Skeletal muscle tissue (tissue), 3 donors: ENCODE measurements at regions not wholly inside any gene's neighbourhood (a gene's known extent, or its start where the extent isn't known, plus 50 kb on each side); places are given as distances from the start of the nearest gene placed in this dataset.
"Not testable (repeated sequence)": the region's sequence is repeated elsewhere in the genome, so short reads cannot be mapped to it uniquely, and the experiment has no call there.

ENCODE experiments used
- H3K27ac ChIP-seq: one replicate; pipeline ENCODE4 v1.7.0; 2013; ENCODE audit warnings: mild to moderate bottlenecking, low read depth, low read length, inconsistent platforms
- H3K27me3 ChIP-seq, 3 donors: one replicate each; pipeline ENCODE4 v1.7.0; 2013; ENCODE audit warnings: low read length in 3 of 3; ENCODE audit not compliant: control insufficient read depth in 3 of 3, insufficient read depth in 3 of 3
- H3K36me3 ChIP-seq, 3 donors: one replicate each; pipeline ENCODE4 v1.7.0; 2013; ENCODE audit warnings: low read length in 3 of 3; ENCODE audit not compliant: control insufficient read depth in 3 of 3, insufficient read depth in 3 of 3
- H3K4me1 ChIP-seq, 3 donors: one replicate each; pipeline ENCODE4 v1.7.0; 2013; ENCODE audit warnings: low read length in 3 of 3, mild to moderate bottlenecking in 3 of 3; ENCODE audit not compliant: control insufficient read depth in 3 of 3, insufficient read depth in 3 of 3
- H3K4me3 ChIP-seq, 3 donors: one replicate each; pipeline ENCODE4 v1.7.0; 2013; ENCODE audit warnings: low read length in 3 of 3
- H3K9ac ChIP-seq, 3 donors: one replicate each; pipeline ENCODE4 v1.7.0; 2013; ENCODE audit warnings: low read length in 3 of 3, mild to moderate bottlenecking in 3 of 3, moderate library complexity in 2 of 3, low read depth in 1 of 3
- H3K9me3 ChIP-seq, 3 donors: one replicate each; pipeline ENCODE4 v1.7.0; 2013; ENCODE audit warnings: low read length in 3 of 3; ENCODE audit not compliant: control insufficient read depth in 3 of 3
- donor health status: Osteomylitis.

DNA sequence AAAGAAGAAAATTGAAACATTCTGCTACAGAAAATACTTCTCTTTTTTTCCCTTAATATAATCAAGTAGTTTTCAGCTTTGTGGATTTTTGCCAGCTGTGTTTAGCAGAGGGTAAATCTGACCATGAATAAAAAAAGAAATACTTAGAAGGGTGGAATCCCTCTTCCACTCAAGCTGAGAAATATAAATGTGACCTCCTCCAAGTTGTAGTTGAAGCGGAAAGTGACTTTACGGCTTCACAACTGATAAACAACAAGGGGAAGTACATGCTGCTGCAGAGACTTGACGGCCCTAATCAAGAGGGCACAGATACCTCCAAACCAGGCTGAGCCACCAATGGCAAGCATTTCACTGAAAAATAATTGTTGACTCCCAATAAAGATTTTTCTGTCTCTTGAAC lies 785.0 kb downstream of the SLITRK5 start:
- H3K4me1 ChIP-seq, result no peaks in the 10 kb centered on the region
- no peak overlapping the region for H3K4me3 ChIP-seq
- no peaks in the 10 kb centered on the region for H3K36me3 ChIP-seq
- no peak overlapping the region for H3K27ac ChIP-seq
- H3K9me3 ChIP-seq, result peaks cover 0 to 2% (median 0%) of the 10 kb centered on the region in 3 donors
- H3K27me3 ChIP-seq, result no peaks in the 10 kb centered on the region
- no peak overlapping the region for H3K9ac ChIP-seq

DNA sequence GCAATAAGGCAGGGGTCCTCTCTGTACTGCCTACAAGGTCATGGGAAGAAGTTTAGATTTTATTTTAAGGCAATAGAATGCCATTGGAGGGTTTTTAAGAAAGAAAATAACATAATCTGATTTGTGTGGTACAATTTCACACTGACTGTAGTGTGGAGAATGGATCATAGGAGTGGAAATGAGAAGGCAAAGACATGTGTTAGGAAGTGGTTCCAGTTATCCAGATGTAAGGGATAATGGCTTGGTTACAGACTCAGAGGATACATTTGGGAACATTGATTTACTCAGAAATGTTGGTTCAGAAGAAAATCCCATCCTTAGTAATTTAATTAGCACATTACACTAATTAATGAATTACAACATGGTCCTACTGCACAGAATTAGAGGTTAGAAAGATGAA lies 788.2 kb downstream of the SLITRK5 start:
- H3K27me3 ChIP-seq, result no peaks in the 10 kb centered on the region
- no peak overlapping the region for H3K27ac ChIP-seq
- no peak overlapping the region for H3K9ac ChIP-seq
- no peak overlapping the region for H3K4me3 ChIP-seq
- no peaks in the 10 kb centered on the region for H3K9me3 ChIP-seq
- H3K4me1 ChIP-seq, result no peaks in the 10 kb centered on the region
- H3K36me3 ChIP-seq, result no peaks in the 10 kb centered on the region

DNA sequence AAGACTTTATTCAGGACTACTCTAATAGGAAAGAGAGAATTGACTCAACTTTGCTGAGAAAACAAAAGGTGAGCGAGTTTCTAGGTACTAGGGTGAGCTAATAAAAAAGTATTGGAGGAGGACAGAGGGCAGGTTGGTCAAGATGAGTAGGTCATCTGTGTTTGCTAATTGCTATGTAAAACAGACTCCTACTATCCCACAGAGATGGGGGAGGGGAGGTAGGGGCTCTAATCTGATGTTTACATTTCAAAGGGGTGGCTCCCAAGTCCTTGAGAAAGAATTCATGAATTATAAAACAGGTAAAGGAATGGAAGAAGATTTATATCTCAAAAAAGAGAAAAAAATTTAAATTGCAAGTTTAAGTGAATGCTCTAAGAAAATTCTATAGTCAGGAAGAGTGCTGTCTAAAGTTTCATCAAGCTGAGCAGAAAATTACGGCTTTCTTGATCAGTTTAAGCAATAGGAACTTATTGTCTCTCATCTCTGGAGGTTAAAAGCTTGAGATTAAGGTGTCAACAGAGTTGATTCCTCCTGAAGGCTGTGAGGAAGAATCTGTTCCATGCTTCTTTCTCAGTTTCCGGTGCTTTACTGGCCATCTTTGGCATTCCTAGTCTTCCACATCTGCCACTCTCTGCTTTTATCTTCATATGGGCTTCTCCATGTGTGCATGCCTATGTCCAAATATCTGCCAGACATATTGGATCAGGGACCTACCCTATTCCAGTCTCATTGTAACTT lies 790.3 kb downstream of the SLITRK5 start:
- no peaks in the 10 kb centered on the region for H3K9me3 ChIP-seq
- H3K4me1 ChIP-seq, result no peaks in the 10 kb centered on the region
- H3K4me3 ChIP-seq, result no peak overlapping the region
- H3K9ac ChIP-seq, result no peak overlapping the region
- H3K27ac ChIP-seq, result no peak overlapping the region
- no peaks in the 10 kb centered on the region for H3K36me3 ChIP-seq
- no peaks in the 10 kb centered on the region for H3K27me3 ChIP-seq

DNA sequence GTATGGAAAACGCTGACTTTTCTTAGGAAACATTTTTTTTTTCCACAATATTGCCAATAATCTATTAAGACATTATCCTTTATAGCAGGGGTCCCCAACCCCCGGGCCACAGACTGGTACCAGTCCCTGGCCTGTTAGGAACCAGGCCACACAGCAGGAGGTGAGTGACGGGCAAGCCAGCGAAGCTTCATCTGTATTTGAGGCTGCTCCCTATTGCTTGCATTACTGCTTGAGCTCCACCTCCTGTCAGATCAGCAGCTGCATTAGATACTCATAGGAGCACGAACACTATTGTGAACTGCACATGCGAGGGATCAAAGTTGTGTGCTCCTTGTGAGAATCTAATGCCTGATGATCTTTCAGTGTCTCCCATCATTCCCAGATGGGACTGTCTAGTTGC lies 793.7 kb downstream of the SLITRK5 start:
- Histone ChIP-seq H3K4me3 (no peak overlapping the region), H3K36me3 (no peaks in the 10 kb centered on the region), H3K27me3 (no peaks in the 10 kb centered on the region), H3K9ac (no peak overlapping the region), H3K4me1 (no peaks in the 10 kb centered on the region), H3K27ac (no peak overlapping the region), H3K9me3 (no peaks in the 10 kb centered on the region)

DNA sequence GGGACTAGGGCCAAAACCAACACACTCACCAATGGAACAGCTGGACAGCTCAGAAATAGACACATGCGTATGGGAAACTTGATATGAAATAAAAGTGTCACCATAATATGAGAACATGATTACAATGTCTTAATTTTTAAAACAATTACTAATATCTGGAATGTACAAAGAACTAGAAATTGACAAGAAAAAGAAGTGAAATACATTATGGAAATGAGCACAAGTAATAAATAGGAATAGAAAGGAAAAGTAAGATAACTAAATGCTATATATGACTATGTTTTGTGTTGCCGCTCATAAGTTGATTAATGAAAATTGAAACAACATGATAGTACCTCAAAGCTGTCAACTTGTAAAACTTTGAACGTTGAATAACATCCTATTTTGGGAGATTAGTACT lies 801.1 kb downstream of the SLITRK5 start:
- Histone ChIP-seq H3K27ac (no peak overlapping the region), H3K9ac (no peak overlapping the region), H3K36me3 (no peaks in the 10 kb centered on the region), H3K27me3 (no peaks in the 10 kb centered on the region), H3K9me3 (no peaks in the 10 kb centered on the region), H3K4me1 (no peaks in the 10 kb centered on the region), H3K4me3 (no peak overlapping the region)

DNA sequence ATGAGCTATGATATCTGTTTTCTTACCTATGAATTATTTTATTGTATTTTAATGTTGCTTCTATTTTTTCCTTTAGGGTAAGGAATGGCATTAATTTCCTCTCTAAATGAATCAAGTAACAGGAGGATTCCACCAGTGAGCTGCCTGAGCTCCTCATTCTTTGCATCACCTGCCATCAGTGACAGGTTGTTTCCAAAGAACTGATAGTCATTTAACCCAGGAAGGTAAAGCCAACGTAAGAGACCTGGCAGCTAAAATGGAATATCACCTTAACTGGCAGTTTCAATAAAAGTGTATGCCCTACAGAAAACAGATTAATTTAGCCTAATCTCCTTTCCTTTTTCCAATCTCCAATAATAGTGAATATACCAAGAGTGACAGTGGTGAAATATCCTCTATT lies 812.0 kb downstream of the SLITRK5 start:
- H3K9me3 ChIP-seq, result peaks cover 0 to 3% (median 0%) of the 10 kb centered on the region in 3 donors

DNA sequence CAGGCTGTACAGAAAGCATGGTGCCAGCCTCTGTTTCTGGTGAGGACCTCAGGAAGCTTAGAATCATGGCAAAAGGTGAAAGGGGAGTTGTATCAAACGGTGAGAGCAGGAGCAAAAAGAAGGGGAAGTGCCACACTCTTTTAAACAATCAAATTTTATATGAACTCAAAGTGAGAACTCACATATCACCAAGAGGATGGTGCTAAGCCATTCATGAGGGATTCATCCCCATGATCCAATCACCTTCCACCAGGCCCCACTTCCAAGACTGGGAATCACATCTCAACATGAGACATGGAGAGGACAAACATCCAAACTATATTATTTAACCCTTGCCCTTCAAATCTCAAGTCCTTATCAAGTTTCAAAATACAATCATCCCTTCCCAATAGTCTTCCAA lies 836.7 kb downstream of the SLITRK5 start:
- H3K9ac ChIP-seq, result no peak overlapping the region
- no peaks in the 10 kb centered on the region for H3K4me1 ChIP-seq
- no peaks in the 10 kb centered on the region for H3K36me3 ChIP-seq
- no peak overlapping the region for H3K27ac ChIP-seq
- H3K9me3 ChIP-seq, result peaks cover 0 to 8% (median 0%) of the 10 kb centered on the region in 3 donors
- no peak overlapping the region for H3K4me3 ChIP-seq
- H3K27me3 ChIP-seq, result no peaks in the 10 kb centered on the region

More for the DNA sequence above, 812.0 kb downstream of the SLITRK5 start:
- no peak overlapping the region for H3K27ac ChIP-seq
- H3K4me1 ChIP-seq, result no peaks in the 10 kb centered on the region
- no peaks in the 10 kb centered on the region for H3K36me3 ChIP-seq
- no peak overlapping the region for H3K4me3 ChIP-seq
- no peaks in the 10 kb centered on the region for H3K27me3 ChIP-seq
- no peak overlapping the region for H3K9ac ChIP-seq

DNA sequence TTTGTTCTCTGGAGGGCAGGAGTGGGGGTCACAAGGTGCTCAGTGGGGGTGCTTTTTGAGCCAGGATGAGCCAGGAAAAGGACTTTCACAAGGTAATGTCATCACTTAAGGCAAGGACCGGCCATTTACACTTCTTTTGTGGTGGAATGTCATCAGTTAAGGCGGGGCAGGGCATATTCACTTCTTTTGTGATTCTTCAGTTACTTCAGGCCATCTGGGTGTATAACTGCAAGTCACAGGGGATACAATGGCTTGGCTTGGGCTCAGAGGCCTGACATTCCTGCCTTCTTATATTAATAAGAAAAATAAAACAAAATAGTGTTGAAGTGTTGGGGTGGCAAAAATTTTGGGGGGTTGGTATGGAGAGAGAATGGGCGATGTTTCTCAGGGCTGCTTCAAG lies 841.8 kb downstream of the SLITRK5 start:
- not testable (repeated sequence) for H3K9me3 ChIP-seq, H3K36me3 ChIP-seq, H3K4me1 ChIP-seq, H3K27me3 ChIP-seq, H3K4me3 ChIP-seq, H3K9ac ChIP-seq, H3K27ac ChIP-seq

DNA sequence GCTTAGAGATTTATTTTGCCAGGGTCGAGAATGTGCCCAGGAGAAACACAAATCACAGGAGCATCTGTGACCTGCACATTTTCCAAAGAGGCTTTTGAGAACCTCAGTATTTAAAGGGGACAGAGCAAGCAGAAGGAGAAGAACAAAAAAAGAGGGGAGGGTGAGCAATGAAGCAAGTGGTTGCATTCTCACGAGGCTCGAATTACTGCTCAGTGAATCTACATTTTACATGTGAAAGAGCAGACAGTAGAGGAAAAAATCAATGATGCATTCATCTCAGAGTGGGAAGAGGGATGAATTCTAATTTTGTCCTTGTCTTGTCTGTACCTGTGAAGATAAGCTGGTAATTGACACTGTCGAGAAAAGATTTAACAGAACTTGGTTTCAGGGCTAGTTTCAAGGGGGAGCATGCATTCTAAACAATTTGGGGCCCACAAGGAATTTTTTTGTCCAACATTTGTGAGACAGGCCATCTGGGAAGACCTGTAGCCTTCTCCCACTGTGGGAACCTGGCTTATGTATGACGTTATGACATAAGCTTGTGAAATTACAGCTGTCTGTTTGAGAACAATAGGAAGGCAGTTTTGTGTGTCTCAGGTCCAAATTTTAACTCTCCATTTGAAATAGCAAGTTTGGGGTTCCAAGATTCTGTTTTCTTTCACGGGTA lies 855.1 kb downstream of the SLITRK5 start:
- Histone ChIP-seq H3K27me3 (no peaks in the 10 kb centered on the region), H3K4me1 (no peaks in the 10 kb centered on the region), H3K36me3 (no peaks in the 10 kb centered on the region), H3K9me3 (no peaks in the 10 kb centered on the region), H3K9ac (no peak overlapping the region), H3K27ac (no peak overlapping the region), H3K4me3 (no peak overlapping the region)

DNA sequence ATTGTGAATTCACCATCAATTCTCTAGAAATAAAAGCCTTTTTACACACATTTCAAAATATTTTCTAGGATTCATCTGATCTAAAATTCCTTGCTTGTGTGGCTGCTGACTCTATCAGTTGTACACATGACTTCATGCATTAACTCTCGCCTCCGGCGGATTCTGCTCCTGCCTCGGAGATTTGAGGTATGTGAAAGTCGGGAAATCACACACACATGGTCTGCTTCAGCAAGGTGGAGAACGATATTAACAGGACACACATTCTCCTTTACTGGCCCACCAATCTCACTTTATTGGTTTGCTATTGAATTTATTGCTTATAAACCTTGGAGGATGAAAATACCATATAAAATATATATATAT lies 855.7 kb downstream of the SLITRK5 start:
- Histone ChIP-seq H3K9me3 (no peaks in the 10 kb centered on the region), H3K27ac (no peak overlapping the region), H3K27me3 (no peaks in the 10 kb centered on the region), H3K36me3 (no peaks in the 10 kb centered on the region), H3K4me1 (no peaks in the 10 kb centered on the region), H3K9ac (no peak overlapping the region), H3K4me3 (no peak overlapping the region)
